NCI-H82 (cell line): ENCODE measurements at regions not wholly inside any gene's neighbourhood (a gene's known extent, or its start where the extent isn't known, plus 50 kb on each side); places are given as distances from the start of the nearest gene placed in this dataset.
"Not testable (repeated sequence)": the region's sequence is repeated elsewhere in the genome, so short reads cannot be mapped to it uniquely, and the experiment has no call there.

Source experiments
- DNase-seq: peaks from one replicate; lab custom pipeline; 2025; lab: John Stamatoyannopoulos, UW

DNA sequence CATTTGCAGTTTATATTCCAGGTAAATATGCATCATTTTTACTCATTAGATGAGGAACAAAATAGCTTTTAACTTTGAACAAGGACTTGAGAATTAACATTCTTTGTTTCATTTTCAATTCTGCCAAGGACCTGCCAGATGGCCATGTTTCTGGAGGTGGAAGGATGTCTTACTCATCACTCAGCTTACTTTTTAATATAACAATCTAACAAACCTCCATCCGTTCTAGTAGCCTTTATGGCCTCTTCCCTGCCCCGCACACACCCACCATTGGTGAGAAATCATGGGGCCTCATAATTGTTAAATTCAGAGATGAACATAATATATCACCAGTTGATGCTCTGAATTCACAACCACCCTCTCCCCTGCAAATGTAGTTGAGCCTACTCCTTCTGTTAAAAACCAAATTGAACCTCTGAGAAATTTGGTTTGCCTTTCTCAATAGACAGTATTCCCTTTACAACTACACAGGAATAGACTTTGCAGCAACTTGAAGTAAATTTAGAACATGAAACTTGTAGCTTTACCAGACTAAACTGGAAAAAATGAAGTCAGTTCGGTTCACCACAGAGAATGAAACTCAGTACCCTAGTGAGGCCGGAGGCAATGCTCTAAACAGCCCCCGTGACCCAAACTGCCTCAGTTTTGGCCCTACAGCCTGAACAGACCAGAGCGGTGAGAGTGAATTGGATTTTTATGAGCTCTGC, 50.1 kb upstream of the ACSL4 start:
- DNase-seq = no peak

GRCh38 chrX:109783701-109784079, 50.6 kb upstream of the ACSL4 start:
- DNase-seq = no peak

DNA sequence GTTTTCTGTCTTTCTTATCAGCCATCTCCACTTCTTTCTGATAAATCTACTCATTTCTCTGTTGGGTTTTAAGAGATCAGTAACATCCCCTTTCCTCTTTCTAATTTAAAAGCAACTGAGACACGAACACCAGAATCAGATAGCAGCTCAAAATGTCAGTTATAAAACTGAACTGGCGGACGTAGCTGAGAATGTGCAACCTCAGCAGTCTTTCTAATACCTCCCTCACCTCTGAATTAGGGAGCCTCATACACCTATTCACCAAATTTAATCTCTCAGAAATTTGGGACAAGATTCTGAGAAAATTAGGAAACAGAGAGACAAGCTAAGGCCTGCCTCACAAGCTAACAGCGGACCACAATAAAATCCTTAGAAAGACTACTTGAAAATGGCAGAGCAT, 52.0 kb upstream of the ACSL4 start:
- no peak for DNase-seq

DNA sequence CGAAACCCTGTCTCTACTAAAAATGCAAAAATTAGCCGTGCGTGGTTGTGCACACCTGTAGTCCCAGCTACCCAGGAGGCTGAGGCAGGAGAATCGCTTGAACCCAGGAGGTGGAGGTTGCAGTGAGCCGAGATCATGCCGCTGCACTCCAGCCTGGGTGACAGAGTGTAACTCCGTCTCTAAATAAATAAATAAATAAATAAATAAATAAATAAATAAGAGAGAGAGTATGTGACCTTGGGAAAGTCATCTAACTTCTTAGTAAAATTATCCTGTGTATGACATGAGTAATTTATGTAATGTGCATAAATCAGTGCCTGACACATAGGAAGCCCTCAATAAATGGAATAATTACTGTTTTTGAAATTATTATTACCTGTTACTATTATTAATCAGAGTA, 57.5 kb upstream of the ACSL4 start:
- not testable (repeated sequence) for DNase-seq

- no peak for DNase-seq
These were observed 60.1 kb upstream of the ACSL4 start for GRCh38 chrX:109793191-109793590.

DNA sequence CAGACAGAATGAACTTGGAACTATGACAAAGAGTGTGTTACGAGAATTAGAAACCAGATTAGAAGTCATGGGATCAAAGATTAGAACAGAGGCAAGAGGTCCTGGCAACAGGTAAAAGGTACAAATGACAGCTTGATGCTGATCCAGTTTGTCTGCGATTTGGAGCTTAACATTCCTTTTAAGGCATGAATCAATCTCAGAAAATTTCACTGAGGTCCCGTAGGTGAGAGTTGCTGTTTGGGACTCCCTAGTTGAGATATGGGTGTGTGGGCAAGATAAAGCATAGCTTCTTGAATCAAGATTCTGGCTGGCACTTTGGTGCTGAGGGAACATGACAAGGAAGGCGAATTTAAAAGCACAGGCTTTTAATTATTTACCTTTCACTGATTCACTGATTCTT, 62.6 kb upstream of the ACSL4 start:
- no peak for DNase-seq

DNA sequence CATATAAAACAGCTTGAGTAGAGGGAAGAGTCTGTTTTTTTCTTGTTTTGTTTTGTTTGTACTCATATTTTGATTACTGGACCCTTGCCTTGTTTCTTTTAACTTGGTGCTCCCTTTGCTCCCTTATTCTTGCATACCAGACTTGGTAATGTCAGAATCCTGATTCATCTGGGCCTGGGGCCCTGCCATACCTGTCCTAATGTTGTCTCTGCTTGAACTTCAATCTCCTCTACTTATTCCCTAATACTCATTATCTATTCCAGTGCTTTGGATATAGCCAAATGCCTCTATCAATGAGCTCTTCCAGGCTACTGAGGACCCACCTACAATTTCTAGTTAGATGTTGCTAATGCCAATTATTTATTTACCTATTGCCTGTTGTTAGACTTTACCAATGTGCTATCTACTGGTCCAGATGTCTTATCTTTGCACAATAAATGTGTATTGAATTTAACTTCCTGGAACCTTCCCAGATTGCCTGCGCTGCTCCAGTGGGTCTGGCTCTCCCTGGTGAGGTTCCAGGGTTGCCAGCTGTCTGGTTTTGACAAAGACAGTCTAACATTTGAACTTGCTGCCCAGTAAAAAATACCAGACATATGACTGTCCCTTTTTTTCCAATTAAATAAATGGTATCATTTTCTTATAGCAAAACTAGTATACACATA, 64.4 kb upstream of the ACSL4 start:
- DNase-seq = no peak

DNA sequence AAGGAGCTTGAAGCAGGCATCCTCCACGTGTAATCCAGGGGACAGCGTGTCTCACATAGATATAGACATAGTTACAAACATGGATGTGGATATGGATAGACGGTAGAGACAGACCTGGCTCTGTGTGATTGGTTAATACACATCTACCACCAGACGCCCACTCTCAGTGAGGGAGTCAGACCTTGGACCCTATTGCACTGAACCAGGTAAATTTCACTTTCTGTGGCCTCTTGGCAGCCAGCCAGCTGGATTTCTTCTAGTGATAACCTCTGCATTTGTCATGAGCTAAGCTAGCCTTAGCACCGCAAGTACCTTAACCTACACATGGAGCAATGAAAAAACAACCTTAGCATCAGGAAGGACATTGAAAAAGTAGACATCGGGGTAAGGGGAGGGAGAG, 79.2 kb upstream of the ACSL4 start:
- no peak for DNase-seq

GRCh38 chrX:109813236-109813635, 80.2 kb upstream of the ACSL4 start:
- no peak for DNase-seq

GRCh38 chrX:109818976-109819375, 85.9 kb upstream of the ACSL4 start:
- DNase-seq = peak; percentile 74

- DNase-seq = no peak
These were observed 89.8 kb upstream of the ACSL4 start for GRCh38 chrX:109822861-109823260.

DNA sequence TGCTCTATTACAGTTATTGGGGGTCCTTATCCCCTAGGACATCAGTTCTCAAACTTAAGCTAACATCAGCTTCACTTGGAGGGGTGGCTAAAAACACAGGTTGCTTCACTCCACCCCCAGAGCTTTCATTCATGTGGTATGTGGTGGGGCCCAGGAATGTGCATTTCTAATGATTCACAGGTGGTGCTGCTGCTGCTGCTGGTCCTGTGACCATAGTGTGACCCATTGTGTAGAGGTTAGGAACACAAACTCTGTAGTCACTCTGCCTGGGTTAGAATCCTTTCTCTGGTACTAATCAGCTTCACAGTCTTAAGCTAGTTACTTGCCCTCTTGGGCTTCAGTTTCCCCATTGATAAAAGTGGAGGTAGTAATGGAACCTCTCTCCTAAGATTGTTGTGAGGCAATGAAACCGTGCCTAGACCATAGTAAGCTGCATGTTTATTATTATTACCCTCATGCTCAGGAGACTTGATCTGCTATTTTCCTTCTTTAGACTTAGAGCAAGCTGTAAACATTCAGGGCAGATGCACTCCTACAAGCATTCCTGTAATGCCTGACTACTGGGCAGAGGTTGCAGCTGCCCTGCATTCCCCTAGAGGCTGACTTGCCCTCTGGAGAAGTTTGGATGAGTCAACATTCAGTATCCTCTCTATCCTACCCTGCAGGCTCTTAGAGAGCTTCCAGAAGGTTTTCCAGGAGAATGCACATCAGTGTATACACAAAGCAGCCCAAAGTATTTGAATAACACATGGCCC, 94.1 kb upstream of the ACSL4 start:
- DNase-seq = no peak

DNA sequence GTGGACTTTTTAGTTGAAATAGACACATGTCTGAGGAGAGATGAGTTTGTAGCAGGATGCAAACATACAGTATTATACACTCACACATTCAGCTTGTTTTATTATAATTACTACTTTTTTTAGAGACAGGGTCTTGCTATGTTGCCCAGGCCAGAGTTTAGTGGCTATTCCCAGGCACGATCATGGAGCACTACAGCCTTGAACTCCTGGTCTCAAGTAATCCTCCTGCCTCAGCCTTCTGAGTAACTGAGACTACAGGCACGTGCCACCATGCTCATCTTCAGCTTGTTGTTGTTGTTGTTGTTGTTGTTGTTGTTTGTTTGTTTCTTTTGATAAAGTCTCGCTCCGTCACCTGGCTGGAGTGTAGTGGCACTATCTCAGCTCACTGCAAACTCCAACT, 94.7 kb upstream of the ACSL4 start:
- DNase-seq = no peak

- no peak for DNase-seq
These were observed 97.2 kb upstream of the ACSL4 start for GRCh38 chrX:109830157-109830703.

GRCh38 chrX:109830704-109831206, 97.7 kb upstream of the ACSL4 start:
- no peak for DNase-seq

DNA sequence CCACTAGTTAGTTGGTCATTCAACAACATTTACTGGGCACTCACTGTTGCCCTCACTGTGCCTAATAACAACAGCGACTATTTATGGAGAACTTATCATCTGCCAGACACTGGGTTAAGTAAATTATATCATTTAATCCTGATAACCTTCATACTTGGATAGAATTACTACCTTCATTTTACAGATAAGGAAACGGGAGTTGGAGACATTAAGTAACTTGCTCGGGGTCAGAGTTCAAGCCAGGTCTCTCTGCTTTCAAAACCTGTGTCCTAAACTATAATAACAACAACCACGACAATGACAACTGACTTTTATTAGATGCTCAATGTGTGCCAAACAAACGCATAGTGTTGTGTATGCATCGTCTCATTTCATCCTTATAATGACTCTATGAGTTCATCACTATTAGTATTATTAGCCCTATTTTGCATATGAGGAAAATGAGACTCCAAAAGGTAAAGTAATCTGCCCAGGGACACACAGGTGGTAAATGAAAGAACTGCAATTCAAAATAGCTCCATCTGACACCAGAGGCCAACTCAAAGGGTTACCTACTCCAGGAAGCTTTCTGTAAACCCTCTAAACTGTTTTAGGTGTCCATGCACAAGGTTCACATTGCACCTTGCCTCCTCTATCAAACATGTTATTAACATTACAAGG, 98.4 kb upstream of the ACSL4 start:
- no peak for DNase-seq

DNA sequence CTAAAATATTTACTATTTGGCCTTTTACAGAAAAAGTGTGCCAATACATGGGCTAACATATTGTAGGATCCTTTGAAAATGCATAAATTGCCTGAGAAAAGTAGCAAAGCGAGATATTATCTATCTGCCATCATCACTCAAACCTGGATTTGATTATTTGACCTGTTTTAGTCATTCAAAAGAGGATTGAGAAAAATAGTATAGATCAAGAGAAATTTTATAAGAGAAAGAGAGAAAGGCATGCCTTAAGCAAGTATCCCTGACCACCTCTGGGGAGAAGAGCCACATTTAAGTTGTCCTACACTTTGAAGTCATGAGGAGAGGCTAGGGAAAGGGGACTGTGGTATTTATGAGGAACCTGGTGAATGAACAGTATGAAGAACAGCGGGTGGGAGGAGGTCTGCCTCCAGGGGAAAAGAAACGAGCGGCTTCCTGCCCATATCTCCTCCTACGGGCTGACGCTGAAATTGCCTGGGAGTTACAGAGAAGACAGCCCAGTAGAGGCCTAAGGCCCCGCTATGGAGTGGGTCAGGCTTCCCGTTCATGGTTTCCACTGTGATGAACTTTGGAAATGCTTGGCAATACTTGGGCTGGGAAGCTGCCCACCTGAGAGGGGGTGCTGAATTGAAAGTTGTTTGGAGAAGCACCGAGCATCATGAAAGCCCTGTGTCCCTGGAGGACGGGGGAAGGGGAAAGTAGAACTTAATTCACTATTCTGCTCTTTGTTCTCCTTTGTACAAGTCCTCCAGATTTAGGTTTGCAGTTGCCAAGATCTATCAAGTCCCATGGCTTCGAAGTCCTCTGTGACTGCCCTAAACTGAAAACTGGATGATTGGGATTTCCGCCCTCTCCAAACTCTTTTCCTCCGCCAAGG, 106.9 kb upstream of the ACSL4 start:
- DNase-seq = peak; percentile 1

GRCh38 chrX:109840585-109840984, 107.5 kb upstream of the ACSL4 start:
- no peak for DNase-seq

GRCh38 chrX:109841257-109841656, 108.2 kb upstream of the ACSL4 start:
- DNase-seq = no peak

GRCh38 chrX:109841869-109842579, 109.0 kb upstream of the ACSL4 start:
- DNase-seq = no peak

- DNase-seq = no peak
These were observed 109.6 kb upstream of the ACSL4 start for GRCh38 chrX:109842611-109843010.
